Trophoblast cell (in vitro differentiated cells and primary cell): ENCODE measurements at regions not wholly inside any gene's neighbourhood (a gene's known extent, or its start where the extent isn't known, plus 50 kb on each side); places are given as distances from the start of the nearest gene placed in this dataset.
A peak's percentile ranks its signal among the peaks of the same experiment; 100 is the strongest.
"Not testable (repeated sequence)": the region's sequence is repeated elsewhere in the genome, so short reads cannot be mapped to it uniquely, and the experiment has no call there.

Source experiments
- DNase-seq, 2 donors: peaks; one replicate each; pipeline ENCODE4 v3.0.0-alpha.2; 2016
- H2AFZ ChIP-seq: 2 replicates; pipeline ENCODE4 v1.6.1; 2013; ENCODE audit warnings: low read length, moderate library complexity, mild to moderate bottlenecking; ENCODE audit not compliant: insufficient read depth, poor library complexity
- H2AK5ac ChIP-seq: 2 replicates; pipeline ENCODE4 v1.6.1; 2013; ENCODE audit warnings: mild to moderate bottlenecking, low read length
- H2BK120ac ChIP-seq: 2 replicates; pipeline ENCODE4 v1.6.1; 2013; ENCODE audit warnings: low read length, mild to moderate bottlenecking, moderate library complexity; ENCODE audit not compliant: insufficient read depth, poor library complexity
- H2BK12ac ChIP-seq: 2 replicates; pipeline ENCODE4 v1.6.1; 2013; ENCODE audit warnings: mild to moderate bottlenecking, low read length, moderate library complexity
- H2BK5ac ChIP-seq: 2 replicates; pipeline ENCODE4 v1.6.1; 2013; ENCODE audit warnings: low read length, low read depth, moderate library complexity, mild to moderate bottlenecking; ENCODE audit not compliant: poor library complexity
- H3K14ac ChIP-seq: 2 replicates; pipeline ENCODE4 v1.6.1; 2013; ENCODE audit warnings: mild to moderate bottlenecking, low read length
- H3K18ac ChIP-seq: 2 replicates; pipeline ENCODE4 v1.6.1; 2013; ENCODE audit warnings: mild to moderate bottlenecking, low read length
- H3K23ac ChIP-seq: 2 replicates; pipeline ENCODE4 v1.6.1; 2013; ENCODE audit warnings: low read length
- H3K27ac ChIP-seq: 2 replicates; pipeline ENCODE4 v1.5.1; 2013; ENCODE audit warnings: low read depth, mild to moderate bottlenecking, inconsistent platforms, low read length, moderate library complexity
- H3K27me3 ChIP-seq: 2 replicates; pipeline ENCODE4 v1.6.1; 2013; ENCODE audit warnings: inconsistent platforms, mild to moderate bottlenecking, low read length, moderate library complexity; ENCODE audit not compliant: insufficient read depth
- H3K36me3 ChIP-seq, 2 experiments: 1 replicate in 1 of 2; 2 replicates in 1 of 2; pipeline ENCODE4 v1.6.1; 2013; ENCODE audit warnings: low read length in 2 of 2, mild to moderate bottlenecking in 2 of 2, moderate library complexity in 1 of 2; ENCODE audit not compliant: insufficient read depth in 2 of 2, control insufficient read depth in 1 of 2
- H3K4ac ChIP-seq: 2 replicates; pipeline ENCODE4 v1.6.1; 2013; ENCODE audit warnings: low read depth, mild to moderate bottlenecking, low read length, moderate library complexity
- H3K4me1 ChIP-seq, 2 experiments: 1 replicate in 1 of 2; 2 replicates in 1 of 2; pipeline ENCODE4 v1.6.1; 2013; ENCODE audit warnings: low read length in 2 of 2, mild to moderate bottlenecking in 2 of 2, moderate library complexity in 1 of 2; ENCODE audit not compliant: insufficient read depth in 2 of 2, control insufficient read depth in 1 of 2
- H3K4me2 ChIP-seq: 2 replicates; pipeline ENCODE4 v1.6.1; 2013; ENCODE audit warnings: inconsistent platforms, mild to moderate bottlenecking, low read length, moderate library complexity
- H3K4me3 ChIP-seq: 2 replicates; pipeline ENCODE4 v1.5.1; 2013; ENCODE audit warnings: mild to moderate bottlenecking, low read depth, low read length, inconsistent platforms
- H3K79me1 ChIP-seq: one replicate; pipeline ENCODE4 v1.6.1; 2013; ENCODE audit warnings: low read length
- H3K79me2 ChIP-seq: 2 replicates; pipeline ENCODE4 v1.6.1; 2013; ENCODE audit warnings: low read length, mild to moderate bottlenecking; ENCODE audit not compliant: control insufficient read depth, insufficient read depth, poor library complexity
- H3K9ac ChIP-seq: 2 replicates; pipeline ENCODE4 v1.6.1; 2013; ENCODE audit warnings: mild to moderate bottlenecking, low read length
- H3K9me3 ChIP-seq: 2 replicates; pipeline ENCODE4 v1.6.1; 2013; ENCODE audit warnings: low read depth, mild to moderate bottlenecking, control low read depth, inconsistent platforms, low read length; ENCODE audit not compliant: insufficient read depth
- H4K12ac ChIP-seq: 2 replicates; pipeline ENCODE4 v1.6.1; 2013; ENCODE audit warnings: low read depth, mild to moderate bottlenecking, low read length, moderate library complexity
- H4K8ac ChIP-seq: 2 replicates; pipeline ENCODE4 v1.6.1; 2013; ENCODE audit warnings: low read depth, mild to moderate bottlenecking, low read length, moderate library complexity
- H4K91ac ChIP-seq: one replicate; pipeline ENCODE4 v1.6.1; 2013; ENCODE audit warnings: low read depth, mild to moderate bottlenecking, low read length, moderate library complexity
- WGBS: extraction: QIAGEN DNeasy Blood & Tissue Kit; methylation state at CpG from one replicate; pipeline ENCODE4 v1.1.7; 2013; ENCODE audit warnings: missing lambda C conversion rate; ENCODE audit not compliant: insufficient read length, insufficient coverage; ENCODE audit errors: extremely low coverage; 5-methylcytosine and 5-hydroxymethylcytosine counted together

DNA sequence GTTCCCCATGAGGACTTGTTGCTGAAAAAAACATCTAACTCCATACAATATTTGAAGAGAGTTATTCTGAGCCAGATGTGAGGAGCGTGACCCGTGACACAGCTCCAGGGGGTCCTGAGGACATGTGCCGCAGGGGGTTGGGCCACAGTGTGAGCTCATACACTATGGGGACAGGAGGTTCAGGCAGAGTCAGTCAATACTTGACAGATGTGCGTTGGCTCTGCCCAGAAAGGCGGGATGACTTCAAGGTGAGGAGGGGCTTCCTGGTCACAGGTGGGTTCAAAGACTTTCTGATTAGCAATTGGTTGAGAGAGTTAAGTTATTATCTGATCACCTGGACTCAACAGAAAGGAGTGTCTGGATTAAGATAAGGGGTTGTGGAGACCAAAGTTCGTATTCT, 147.1 kb upstream of the ZNF469 start:
- Histone ChIP-seq H2BK5ac (peak overlapping the region; percentile 87), H3K79me1 (peaks cover 22% of the 10 kb centered on the region), H4K8ac (peak overlapping the region; percentile 69), H2BK12ac (peak overlapping the region; percentile 100), H3K27ac (peak overlapping the region; percentile 70), H3K4me1 (peaks cover 22 to 27% of the 10 kb centered on the region in 2 experiments), H3K18ac (peak overlapping the region; percentile 67), H2AK5ac (peak overlapping the region; percentile 98), H4K91ac (peak overlapping the region; percentile 91), H3K4ac (peak overlapping the region; percentile 73), H2BK120ac (peak overlapping the region; percentile 93), H3K14ac (peak overlapping the region; percentile 86)
- H3K9me3 ChIP-seq, H3K9ac ChIP-seq, H3K36me3 ChIP-seq, H2AFZ ChIP-seq, H3K23ac ChIP-seq, H3K79me2 ChIP-seq, H3K4me3 ChIP-seq, H4K12ac ChIP-seq, H3K4me2 ChIP-seq, DNase-seq, H3K27me3 ChIP-seq: not testable (repeated sequence)
- no CpG with 5 or more reads among the region's 6 CpGs for WGBS

DNA sequence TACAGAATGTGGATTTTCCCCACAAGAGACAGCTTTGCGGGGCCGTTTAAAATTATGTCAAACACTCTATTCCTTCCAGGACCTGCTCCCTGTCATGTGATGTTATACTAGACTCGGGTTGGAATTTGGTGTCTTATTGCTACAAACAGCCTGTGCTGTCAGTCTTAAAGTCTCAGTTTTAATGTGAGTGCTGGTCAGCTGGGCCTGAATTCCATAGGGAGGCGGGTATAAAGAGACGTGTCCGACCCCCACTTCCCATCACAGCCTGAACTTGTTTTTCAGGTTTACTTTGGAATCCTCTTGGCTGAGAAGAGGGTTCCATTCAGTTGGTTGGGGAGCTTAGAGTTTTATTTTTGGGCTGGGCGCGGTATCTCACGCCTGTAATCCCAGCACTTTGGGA, 146.5 kb upstream of the ZNF469 start:
- not testable (repeated sequence) for H3K27me3 ChIP-seq, H3K18ac ChIP-seq, H3K4ac ChIP-seq, H3K36me3 ChIP-seq, H4K12ac ChIP-seq, H3K4me3 ChIP-seq, H3K23ac ChIP-seq, H2BK12ac ChIP-seq, H3K4me2 ChIP-seq, H2BK120ac ChIP-seq, H4K8ac ChIP-seq, H3K79me2 ChIP-seq, H3K9ac ChIP-seq, H3K9me3 ChIP-seq, H3K14ac ChIP-seq, H2AK5ac ChIP-seq, H2AFZ ChIP-seq
- Histone ChIP-seq H2BK5ac (peak overlapping the region; percentile 57), H3K27ac (peak overlapping the region; percentile 70), H4K91ac (peak overlapping the region; percentile 74), H3K79me1 (peaks cover 22% of the 10 kb centered on the region), H3K4me1 (peaks cover 22 to 27% of the 10 kb centered on the region in 2 experiments)
- no CpG with 5 or more reads among the region's 9 CpGs for WGBS
- DNase-seq = peak in 1 of 2 donors; percentile 3

DNA sequence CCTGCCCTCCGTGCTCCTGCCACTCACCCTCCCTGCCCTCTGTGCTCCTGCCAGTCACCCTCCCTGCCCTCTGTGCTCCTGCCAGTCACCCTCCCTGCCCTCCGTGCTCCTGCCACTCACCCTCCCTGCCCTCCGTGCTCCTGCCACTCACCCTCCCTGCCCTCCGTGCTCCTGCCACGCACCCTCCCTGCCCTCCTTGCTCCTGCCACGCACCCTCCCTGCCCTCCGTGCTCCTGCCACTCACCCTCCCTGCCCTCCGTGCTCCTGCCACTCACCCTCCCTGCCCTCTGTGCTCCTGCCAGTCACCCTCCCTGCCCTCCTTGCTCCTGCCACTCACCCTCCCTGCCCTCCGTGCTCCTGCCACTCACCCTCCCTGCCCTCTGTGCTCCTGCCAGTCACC, 145.4 kb upstream of the ZNF469 start:
- Histone ChIP-seq H2AK5ac (peak overlapping the region; percentile 14), H2BK120ac (peak overlapping the region; percentile 9), H3K4me1 (peaks cover 22 to 31% of the 10 kb centered on the region in 2 experiments), H4K91ac (peak overlapping the region; percentile 41), H3K79me1 (peaks cover 22% of the 10 kb centered on the region), H2AFZ (peak overlapping the region; percentile 2), H2BK12ac (peak overlapping the region; percentile 10), H3K14ac (peak overlapping the region; percentile 8)
- H3K79me2 ChIP-seq, H3K27ac ChIP-seq, H2BK5ac ChIP-seq, H3K4me3 ChIP-seq, H3K23ac ChIP-seq, H3K36me3 ChIP-seq, H3K4me2 ChIP-seq, H3K27me3 ChIP-seq, DNase-seq, H3K9me3 ChIP-seq, H3K9ac ChIP-seq, H3K4ac ChIP-seq, H4K12ac ChIP-seq, H3K18ac ChIP-seq, H4K8ac ChIP-seq: not testable (repeated sequence)
- WGBS = no CpG with 5 or more reads among the region's 9 CpGs

DNA sequence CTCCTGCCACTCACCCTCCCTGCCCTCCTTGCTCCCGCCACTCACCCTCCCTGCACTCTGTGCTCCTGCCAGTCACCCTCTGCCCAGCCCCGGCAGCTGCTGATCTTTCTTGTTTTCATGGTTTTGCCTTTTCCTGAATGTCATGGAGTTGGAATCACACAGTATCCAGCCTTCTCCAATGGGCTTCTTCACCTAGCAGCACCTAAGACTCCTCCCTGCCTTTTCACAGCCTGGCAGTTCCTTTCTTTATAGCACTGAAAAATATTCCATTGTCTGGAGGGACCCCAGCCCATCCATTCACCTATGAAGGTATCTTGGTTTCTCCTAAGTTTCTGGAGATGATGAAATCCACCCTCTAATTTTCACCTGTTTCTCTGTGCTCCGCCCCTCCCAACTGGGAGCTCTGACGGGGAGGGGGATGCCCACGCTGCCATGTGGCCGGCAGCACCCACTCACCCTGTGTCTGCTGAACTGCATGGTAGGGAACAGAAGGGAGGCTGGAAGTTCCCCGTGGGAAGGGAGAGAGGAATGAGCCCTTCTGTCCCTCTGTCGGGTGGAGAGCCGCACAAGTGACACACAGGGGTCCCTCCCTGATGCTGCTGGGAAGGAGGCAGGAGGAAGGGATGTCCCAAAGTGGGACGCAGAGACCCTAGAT, 144.9 kb upstream of the ZNF469 start:
- H3K79me1 ChIP-seq = peaks cover 22% of the 10 kb centered on the region
- H3K36me3 ChIP-seq, H2AFZ ChIP-seq, H3K18ac ChIP-seq, H3K4ac ChIP-seq, H3K4me2 ChIP-seq, H3K23ac ChIP-seq, H4K8ac ChIP-seq, DNase-seq, H3K4me3 ChIP-seq, H3K9me3 ChIP-seq, H4K12ac ChIP-seq, H3K79me2 ChIP-seq, H3K27me3 ChIP-seq, H3K9ac ChIP-seq: not testable (repeated sequence)
- peak overlapping the region; percentile 73 for H2AK5ac ChIP-seq
- H2BK5ac ChIP-seq = peak overlapping the region; percentile 39
- peak overlapping the region; percentile 76 for H2BK120ac ChIP-seq
- peak overlapping the region; percentile 80 for H3K27ac ChIP-seq
- no CpG with 5 or more reads among the region's 10 CpGs for WGBS
- peak overlapping the region; percentile 81 for H4K91ac ChIP-seq
- peak overlapping the region; percentile 55 for H3K14ac ChIP-seq
- peaks cover 24 to 33% of the 10 kb centered on the region in 2 experiments for H3K4me1 ChIP-seq
- H2BK12ac ChIP-seq = peak overlapping the region; percentile 88
